SK-N-SH treated with all-trans-retinoic acid at 6 μM for 48 hours (cell line): ENCODE measurements at regions not wholly inside any gene's neighbourhood (a gene's known extent, or its start where the extent isn't known, plus 50 kb on each side); places are given as distances from the start of the nearest gene placed in this dataset.

Experiments
- PATZ1 ChIP-seq: fragments of 250-450 bp; sonication (Bioruptor Pico); IDR thresholded peaks from 2 replicates; pipeline ENCODE4 v1.8.0; 2020; ENCODE audit warnings: mild to moderate bottlenecking, moderate library complexity, borderline replicate concordance
- RARB ChIP-seq: fragments of 250-450 bp; sonication (Bioruptor Pico); IDR thresholded peaks from 2 replicates; pipeline ENCODE4 v1.8.0; 2021; ENCODE audit warnings: mild to moderate bottlenecking, moderate library complexity
- ZFP3 ChIP-seq: fragments of 250-450 bp; sonication (Bioruptor Pico); IDR thresholded peaks from 2 replicates; pipeline ENCODE4 v1.5.0; 2020; ENCODE audit warnings: mild to moderate bottlenecking, moderate library complexity
- ZNF565 ChIP-seq: fragments of 450-650 bp; formaldehyde crosslinking; conservative IDR thresholded peaks from 2 replicates; pipeline ENCODE4 v1.5.0; 2020; ENCODE audit warnings: low read depth, mild to moderate bottlenecking, moderate library complexity

DNA sequence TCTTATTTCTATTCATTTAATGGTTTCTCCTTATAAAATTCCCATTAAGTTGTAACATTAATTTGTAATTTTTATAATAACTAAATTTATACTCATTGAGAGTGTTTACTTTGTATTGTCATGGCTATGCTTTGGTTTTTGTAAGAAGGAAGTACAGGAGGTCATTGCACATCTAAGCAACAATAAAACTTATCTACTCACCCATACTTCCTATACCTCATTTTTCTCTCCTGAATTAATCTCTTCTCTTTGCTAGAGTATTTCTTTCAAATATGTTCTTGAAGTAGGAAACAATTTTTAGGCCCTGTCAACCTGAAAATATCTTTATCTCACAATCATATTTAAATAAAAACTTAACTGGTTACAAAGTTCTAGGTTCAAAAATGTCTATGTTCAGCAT lies 95.4 kb upstream of the WDR11 start:
- no peak for TF ChIP-seq ZNF565 (CRISPR knock-in tag)
- TF ChIP-seq PATZ1 (CRISPR knock-in tag): no peak
- no peak for TF ChIP-seq RARB (CRISPR knock-in tag)
- no peak for TF ChIP-seq ZFP3
